H1 (cell line): ENCODE measurements at regions not wholly inside any gene's neighbourhood (a gene's known extent, or its start where the extent isn't known, plus 50 kb on each side); places are given as distances from the start of the nearest gene placed in this dataset.

Source experiments
- CTCF ChIA-PET: fragments of 300-600 bp; sonication (Branson Sonifier 250); formaldehyde crosslinking; loops from one replicate; lab custom pipeline; 2021; ENCODE audit not compliant: partially characterized antibody; lab: Charles Lee
- POLR2A ChIA-PET: fragments of 300-600 bp; sonication (Branson Sonifier 250); formaldehyde crosslinking; loops from one replicate; lab custom pipeline; 2021; ENCODE audit warnings: inconsistent platforms; ENCODE audit not compliant: partially characterized antibody; lab: Charles Lee
- DNase-seq, 2 experiments: peaks; one replicate each; pipeline versions ENCODE4 v3.0.0 to v3.0.0-alpha.2; 2010 to 2022; ENCODE audit warnings: low spot score in 2 of 2, low read depth in 1 of 2, mixed read lengths in 1 of 2
- FAIRE-seq: peaks from 2 replicates; lab custom pipeline; 2011; peaks lifted over from hg19 to GRCh38; lab: Jason Lieb, UNC
- H2AFZ ChIP-seq: 2 replicates; pipeline ENCODE4 v1.8.1; 2012; ENCODE audit warnings: low read length, inconsistent platforms
- H2AK5ac ChIP-seq: 2 replicates; pipeline ENCODE4 v1.6.1; 2013; ENCODE audit warnings: low read depth, low read length
- H2BK120ac ChIP-seq: replicated peaks from 2 replicates; pipeline ENCODE3; 2013; ENCODE audit warnings: low read depth, low read length, inconsistent platforms
- H2BK12ac ChIP-seq: 2 replicates; pipeline ENCODE4 v1.6.1; 2013; ENCODE audit warnings: low read depth, low read length
- H2BK15ac ChIP-seq: 2 replicates; pipeline ENCODE4 v1.6.1; 2013; ENCODE audit warnings: low read length
- H2BK20ac ChIP-seq: 2 replicates; pipeline ENCODE4 v1.6.1; 2013; ENCODE audit warnings: low read length
- H2BK5ac ChIP-seq: 2 replicates; pipeline ENCODE4 v1.6.1; 2013; ENCODE audit warnings: low read depth, low read length
- H3K14ac ChIP-seq: 2 replicates; pipeline ENCODE4 v1.6.1; 2013; ENCODE audit warnings: inconsistent platforms; ENCODE audit not compliant: insufficient read length
- H3K18ac ChIP-seq: 2 replicates; pipeline ENCODE4 v1.6.1; 2013; ENCODE audit warnings: low read length; ENCODE audit errors: extremely low read depth
- H3K23ac ChIP-seq: 2 replicates; pipeline ENCODE4 v1.6.1; 2013; ENCODE audit warnings: inconsistent platforms; ENCODE audit not compliant: insufficient read length
- H3K23me2 ChIP-seq: 2 replicates; pipeline ENCODE4 v1.6.1; 2013; ENCODE audit warnings: low read depth, low read length
- H3K27ac ChIP-seq: 2 replicates; pipeline ENCODE4 v1.6.1; 2011; ENCODE audit warnings: low read depth, low read length, inconsistent platforms
- H3K27me3 ChIP-seq, 4 experiments: replicated peaks in 1 of 4; 1 replicate in 1 of 4; 2 replicates in 3 of 4; pipeline versions ENCODE4 v1.6.1 to v1.8.1; 2011 to 2013; ENCODE audit warnings: low read length in 3 of 4, mild to moderate bottlenecking in 3 of 4, inconsistent platforms in 2 of 4, mixed read lengths in 2 of 4, moderate library complexity in 1 of 4; ENCODE audit not compliant: control insufficient read depth in 3 of 4, insufficient read depth in 3 of 4; ENCODE audit errors: extremely low read depth in 1 of 4
- H3K36me3 ChIP-seq, 4 experiments: 2 replicates each; pipeline versions ENCODE4 v1.6.1 to v1.8.1; 2011 to 2013; ENCODE audit warnings: mild to moderate bottlenecking in 4 of 4, low read length in 3 of 4, moderate library complexity in 2 of 4, control low read depth in 1 of 4, inconsistent platforms in 1 of 4; ENCODE audit not compliant: insufficient read depth in 4 of 4, control insufficient read depth in 2 of 4
- H3K4ac ChIP-seq: replicated peaks from 2 replicates; pipeline ENCODE3; 2013; ENCODE audit warnings: low read length, low read depth, mixed read lengths, inconsistent platforms; ENCODE audit not compliant: insufficient read length
- H3K4me1 ChIP-seq, 4 experiments: replicated peaks in 1 of 4; 1 replicate in 1 of 4; 2 replicates in 3 of 4; pipeline versions ENCODE4 v1.6.1 to v1.8.1; 2011 to 2013; ENCODE audit warnings: low read length in 3 of 4, inconsistent platforms in 2 of 4, mixed read lengths in 1 of 4; ENCODE audit not compliant: insufficient read depth in 4 of 4, control insufficient read depth in 3 of 4
- H3K4me2 ChIP-seq, 2 experiments: 2 replicates each; pipeline versions ENCODE4 v1.6.1 to v1.8.1; 2011 to 2013; ENCODE audit warnings: low read depth in 2 of 2, low read length in 2 of 2, control low read depth in 1 of 2, inconsistent platforms in 1 of 2, mild to moderate bottlenecking in 1 of 2; ENCODE audit not compliant: insufficient read depth in 1 of 2
- H3K4me3 ChIP-seq, 4 experiments: fragments of 200-600, 300-600 bp in 1 of 4; sonication (generic), shearing (Covaris generic), sonication (Bioruptor Twin) in 1 of 4; 2 replicates each; pipeline versions ENCODE4 v1.5.1 to v1.8.1; 2011 to 2016; ENCODE audit warnings: low read length in 4 of 4, low read depth in 3 of 4, control low read depth in 2 of 4, inconsistent platforms in 2 of 4, mild to moderate bottlenecking in 2 of 4, mixed read lengths in 1 of 4, moderate library complexity in 1 of 4; ENCODE audit not compliant: insufficient read depth in 2 of 4; ENCODE audit errors: extremely low read depth in 1 of 4
- H3K56ac ChIP-seq: replicated peaks from 2 replicates; pipeline ENCODE3; 2013; ENCODE audit warnings: low read depth, mild to moderate bottlenecking, mixed read lengths, low read length, inconsistent platforms; ENCODE audit not compliant: insufficient read length
- H3K79me1 ChIP-seq: 2 replicates; pipeline ENCODE4 v1.6.1; 2013; ENCODE audit warnings: low read depth, low read length, control low read depth
- H3K79me2 ChIP-seq, 2 experiments: 2 replicates each; pipeline versions ENCODE4 v1.6.1 to v1.8.1; 2012 to 2013; ENCODE audit warnings: low read length in 2 of 2, mild to moderate bottlenecking in 2 of 2, inconsistent platforms in 1 of 2; ENCODE audit not compliant: insufficient read depth in 2 of 2, control insufficient read depth in 1 of 2
- H3K9ac ChIP-seq, 4 experiments: replicated peaks in 1 of 4; 1 replicate in 1 of 4; 2 replicates in 3 of 4; pipeline versions ENCODE4 v1.6.1 to v1.8.1; 2011 to 2013; ENCODE audit warnings: low read depth in 3 of 4, low read length in 3 of 4, control low read depth in 2 of 4, mild to moderate bottlenecking in 2 of 4, moderate library complexity in 2 of 4, inconsistent platforms in 1 of 4; ENCODE audit errors: extremely low read depth in 1 of 4
- H3K9me3 ChIP-seq, 2 experiments: 2 replicates each; pipeline versions ENCODE4 v1.6.1 to v1.8.1; 2012 to 2013; ENCODE audit warnings: mild to moderate bottlenecking in 2 of 2, moderate library complexity in 2 of 2, control low read depth in 1 of 2, inconsistent platforms in 1 of 2, low read depth in 1 of 2, low read length in 1 of 2, mixed read lengths in 1 of 2; ENCODE audit not compliant: insufficient read depth in 2 of 2
- H4K20me1 ChIP-seq, 2 experiments: replicated peaks in 1 of 2; 2 replicates each; pipeline versions ENCODE3 to v1.8.1; 2011 to 2013; ENCODE audit warnings: inconsistent platforms in 2 of 2, low read length in 2 of 2, mild to moderate bottlenecking in 1 of 2; ENCODE audit not compliant: insufficient read depth in 2 of 2, control insufficient read depth in 1 of 2
- H4K5ac ChIP-seq: 2 replicates; pipeline ENCODE4 v1.6.1; 2013; ENCODE audit warnings: low read length, low read depth, mixed read lengths, inconsistent platforms; ENCODE audit not compliant: insufficient read length
- H4K8ac ChIP-seq: 2 replicates; pipeline ENCODE4 v1.8.0; 2013; ENCODE audit warnings: mild to moderate bottlenecking, moderate library complexity, low read length, inconsistent platforms; ENCODE audit not compliant: insufficient read depth; ENCODE audit errors: extremely low read depth
- H4K91ac ChIP-seq: replicated peaks from 2 replicates; pipeline ENCODE3; 2013; ENCODE audit warnings: low read length, mixed read lengths, inconsistent platforms; ENCODE audit not compliant: insufficient read length
- CHD1 ChIP-seq: IDR thresholded peaks from 2 replicates; pipeline ENCODE4 v1.6.1; 2012; ENCODE audit warnings: low read depth, low read length, improper control_type of control experiment
- CHD2 ChIP-seq: IDR thresholded peaks from 2 replicates; pipeline ENCODE4 v1.6.1; 2012; ENCODE audit warnings: low read length, improper control_type of control experiment
- CREB1 ChIP-seq: IDR thresholded peaks from 2 replicates; pipeline ENCODE4 v1.6.1; 2012; ENCODE audit warnings: inconsistent platforms
- SP2 ChIP-seq: IDR thresholded peaks from 2 replicates; pipeline ENCODE4 v1.6.1; 2012; ENCODE audit warnings: mild to moderate bottlenecking, low read length, inconsistent platforms
- SUZ12 ChIP-seq: fragments of 200-600 bp; sonication (generic); IDR thresholded peaks from 2 replicates; pipeline ENCODE4 v1.6.1; 2012; ENCODE audit warnings: mild to moderate bottlenecking, inconsistent platforms, low read length, moderate library complexity, mixed read lengths
- TAF1 ChIP-seq: IDR thresholded peaks from 2 replicates; pipeline ENCODE4 v1.6.1; 2011; ENCODE audit warnings: mild to moderate bottlenecking, low read depth, low read length
- YY1 ChIP-seq: IDR thresholded peaks from 2 replicates; pipeline ENCODE4 v1.6.1; 2011; ENCODE audit warnings: low read depth, mild to moderate bottlenecking, low read length
- TF ChIP-seq, protein P1 (sequence below): IDR thresholded peaks from 2 replicates; pipeline ENCODE4 v1.6.1; 2012; ENCODE audit warnings: inconsistent platforms

DNA sequence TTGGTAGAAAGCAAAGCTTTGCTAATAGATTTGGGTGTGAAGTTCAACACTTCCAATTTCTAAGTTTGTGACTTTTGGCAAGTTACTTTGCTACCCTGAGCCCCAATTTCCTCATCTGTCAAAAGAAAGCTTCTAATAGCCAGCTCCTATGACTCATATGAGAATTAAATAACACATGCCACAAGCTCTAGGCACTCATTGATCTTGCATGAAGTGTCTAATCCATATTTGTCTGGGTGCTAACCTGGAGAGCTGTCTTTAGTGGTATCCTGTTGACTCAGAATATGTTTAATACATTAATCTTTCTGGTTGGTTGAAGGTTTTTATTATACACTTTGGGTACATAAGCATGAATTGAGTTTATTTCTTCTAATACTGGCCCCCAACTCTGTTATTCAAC lies 188.8 kb downstream of the POSTN start:
- no peak overlapping the region for H2AK5ac ChIP-seq
- no peaks in the 10 kb centered on the region for H3K27me3 ChIP-seq
- H4K20me1 ChIP-seq: no peaks in the 10 kb centered on the region
- H3K18ac ChIP-seq: no peak overlapping the region
- no peak for FAIRE-seq
- H2BK120ac ChIP-seq: no peak overlapping the region
- no peak overlapping the region for H2BK20ac ChIP-seq
- no peak overlapping the region for H3K56ac ChIP-seq
- no peaks in the 10 kb centered on the region for H3K4me1 ChIP-seq
- ChIA-PET POLR2A (no interaction called here), CTCF (interaction anchor here (1.9 kb wide), 1 partner anchor 19 kb away, joined by 6 read pairs; no protein-coding TSS in a partner anchor)
- H4K5ac ChIP-seq: no peak overlapping the region
- H3K23ac ChIP-seq: no peak overlapping the region
- no peaks in the 10 kb centered on the region for H3K36me3 ChIP-seq
- no peak overlapping the region for H3K4me3 ChIP-seq
- DNase-seq: no peak
- peaks cover 2% of the 10 kb centered on the region; the same call in 1 of the 2 replicates for H3K23me2 ChIP-seq
- H3K27ac ChIP-seq: no peak overlapping the region
- no peak overlapping the region for H2BK5ac ChIP-seq
- no peak overlapping the region for H2BK15ac ChIP-seq
- no peak overlapping the region for H2AFZ ChIP-seq
- H4K91ac ChIP-seq: no peak overlapping the region
- H3K79me1 ChIP-seq: no peaks in the 10 kb centered on the region
- no peak overlapping the region for H2BK12ac ChIP-seq
- no peak overlapping the region for H3K4ac ChIP-seq
- no peak overlapping the region for H3K9ac ChIP-seq
- TF ChIP-seq TAF1: no peak
- TF ChIP-seq, protein P1, sequence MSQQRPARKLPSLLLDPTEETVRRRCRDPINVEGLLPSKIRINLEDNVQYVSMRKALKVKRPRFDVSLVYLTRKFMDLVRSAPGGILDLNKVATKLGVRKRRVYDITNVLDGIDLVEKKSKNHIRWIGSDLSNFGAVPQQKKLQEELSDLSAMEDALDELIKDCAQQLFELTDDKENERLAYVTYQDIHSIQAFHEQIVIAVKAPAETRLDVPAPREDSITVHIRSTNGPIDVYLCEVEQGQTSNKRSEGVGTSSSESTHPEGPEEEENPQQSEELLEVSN: no peak
- TF ChIP-seq CHD1: no peak
- TF ChIP-seq CREB1: no peak
- TF ChIP-seq SP2: no peak
- no peak for TF ChIP-seq CHD2
- no peak for TF ChIP-seq YY1
- TF ChIP-seq SUZ12: no peak
- TF ChIP-seq, all 59 proteins: peak for 0
- no peak overlapping the region for H4K8ac ChIP-seq
- no peaks in the 10 kb centered on the region for H3K9me3 ChIP-seq
- H3K79me2 ChIP-seq: no peaks in the 10 kb centered on the region
- no peak overlapping the region for H3K4me2 ChIP-seq
- no peak overlapping the region for H3K14ac ChIP-seq
